D721Med (cell line): ENCODE measurements at regions not wholly inside any gene's neighbourhood (a gene's known extent, or its start where the extent isn't known, plus 50 kb on each side); places are given as distances from the start of the nearest gene placed in this dataset.
A peak's percentile ranks its signal among the peaks of the same experiment; 100 is the strongest.

Experiments used
- DNase-seq: peaks from one replicate; pipeline ENCODE4 v3.0.0; 2011; ENCODE audit warnings: low spot score; ENCODE audit not compliant: insufficient read length
- FAIRE-seq: peaks from 2 replicates; lab custom pipeline; 2011; peaks lifted over from hg19 to GRCh38; lab: Jason Lieb, UNC
- CTCF ChIP-seq: IDR thresholded peaks from 2 replicates; pipeline ENCODE4 v1.5.1; 2012; ENCODE audit warnings: mild to moderate bottlenecking, control low read depth; ENCODE audit not compliant: insufficient read depth; ENCODE audit errors: missing control alignments

DNA sequence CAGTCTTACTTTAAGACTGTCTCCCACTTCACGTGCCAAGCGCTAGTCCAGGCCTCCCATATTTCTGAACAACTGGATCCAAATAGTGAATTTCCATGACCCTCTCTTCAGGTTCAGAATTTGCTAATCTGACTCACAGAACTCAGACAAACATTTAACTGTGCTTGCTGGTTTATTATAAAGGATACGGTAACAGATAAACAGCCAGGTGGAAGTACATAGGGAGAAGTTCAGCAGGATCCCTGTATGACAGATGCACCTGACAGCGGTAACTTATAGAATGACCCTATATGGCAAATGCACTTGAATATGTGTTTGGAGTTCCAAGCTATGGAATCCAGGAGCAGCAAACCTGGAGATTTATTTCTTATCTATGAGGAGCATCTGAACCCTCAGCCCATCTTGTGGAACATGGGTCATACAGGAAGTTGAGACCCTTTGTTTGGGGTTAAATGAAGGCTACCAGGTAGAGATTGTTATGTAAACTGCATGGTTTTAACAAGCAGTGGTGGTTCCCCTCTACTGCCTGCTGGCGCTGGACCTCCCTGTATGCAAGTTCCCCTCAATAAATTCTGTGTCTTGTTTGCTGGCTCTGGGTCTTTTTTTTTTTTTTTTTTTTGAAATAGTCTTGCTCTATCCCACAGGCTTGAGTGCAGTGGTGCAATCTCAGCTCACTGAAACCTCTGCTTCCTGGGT lies 622.6 kb downstream of the KCNJ2 start:
- TF ChIP-seq CTCF: no peak
- DNase-seq (no peak), FAIRE-seq (no peak)

DNA sequence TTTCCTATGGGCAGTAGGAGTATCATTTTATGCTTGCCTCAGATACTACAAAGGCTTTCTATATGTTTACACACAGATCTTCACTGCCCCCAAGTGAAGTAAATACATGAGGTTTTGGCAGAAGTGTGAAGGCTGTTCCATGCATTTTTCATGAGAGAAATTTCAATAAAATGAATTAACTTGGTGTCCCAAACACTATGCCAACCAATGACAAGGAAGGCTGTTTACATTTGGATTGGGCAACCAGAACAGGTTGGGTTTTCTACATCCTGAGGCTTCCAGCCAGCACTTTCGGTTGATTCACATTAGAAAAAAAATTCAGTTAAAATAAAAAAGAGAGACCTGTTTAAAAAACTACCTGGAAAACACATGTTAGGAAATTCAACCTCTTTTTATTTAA lies 625.4 kb downstream of the KCNJ2 start:
- FAIRE-seq: no peak
- TF ChIP-seq CTCF: no peak

GRCh38 chr17:70795620-70796019 lies 626.3 kb downstream of the KCNJ2 start:
- no peak for TF ChIP-seq CTCF
- FAIRE-seq: no peak
- DNase-seq: no peak

More for the DNA sequence above, 625.4 kb downstream of the KCNJ2 start:
- DNase-seq: no peak

- no peak for FAIRE-seq
- no peak for DNase-seq
- no peak for TF ChIP-seq CTCF
These were observed 627.4 kb downstream of the KCNJ2 start for GRCh38 chr17:70796757-70797156.

DNA sequence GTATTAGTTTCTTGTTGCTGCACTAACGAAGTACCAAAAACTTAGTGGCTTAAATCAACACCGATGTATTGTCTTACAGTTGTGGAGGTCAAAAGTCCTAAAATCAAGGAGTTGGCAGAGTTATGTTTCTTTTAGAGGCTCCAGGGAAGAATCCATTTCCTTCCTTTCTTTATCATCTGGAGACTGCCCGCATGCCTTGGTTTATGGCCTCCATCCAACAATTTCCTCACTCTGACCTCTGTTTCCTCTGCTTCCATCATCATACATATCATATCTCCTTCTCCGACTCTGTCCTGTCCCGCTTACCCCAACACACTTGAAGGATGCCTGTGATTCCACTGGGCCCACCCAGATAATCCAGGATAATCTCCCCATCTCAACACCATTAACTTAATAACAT lies 627.8 kb downstream of the KCNJ2 start:
- TF ChIP-seq CTCF: no peak
- no peak for DNase-seq
- no peak for FAIRE-seq

DNA sequence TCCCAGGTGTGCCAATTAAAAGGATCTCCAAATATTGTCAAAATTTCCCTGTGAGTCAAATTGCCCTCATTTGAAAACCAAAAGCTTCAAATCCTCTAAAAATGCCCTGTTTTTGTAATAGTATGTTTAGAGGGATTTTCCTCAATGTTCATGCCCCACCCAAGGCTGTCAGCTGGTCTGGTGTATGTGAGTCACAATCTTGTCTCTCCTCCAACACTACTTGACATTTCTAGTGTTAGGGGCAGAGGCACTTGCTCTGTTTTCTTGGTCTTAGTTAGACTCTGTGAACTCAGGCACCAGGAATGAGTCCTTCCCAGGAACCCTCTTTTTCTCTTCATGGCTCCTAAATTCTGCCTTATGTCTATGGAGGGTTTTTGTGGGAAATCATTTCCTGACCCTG lies 634.8 kb downstream of the KCNJ2 start:
- FAIRE-seq (no peak), DNase-seq (no peak)
- TF ChIP-seq CTCF: no peak

DNA sequence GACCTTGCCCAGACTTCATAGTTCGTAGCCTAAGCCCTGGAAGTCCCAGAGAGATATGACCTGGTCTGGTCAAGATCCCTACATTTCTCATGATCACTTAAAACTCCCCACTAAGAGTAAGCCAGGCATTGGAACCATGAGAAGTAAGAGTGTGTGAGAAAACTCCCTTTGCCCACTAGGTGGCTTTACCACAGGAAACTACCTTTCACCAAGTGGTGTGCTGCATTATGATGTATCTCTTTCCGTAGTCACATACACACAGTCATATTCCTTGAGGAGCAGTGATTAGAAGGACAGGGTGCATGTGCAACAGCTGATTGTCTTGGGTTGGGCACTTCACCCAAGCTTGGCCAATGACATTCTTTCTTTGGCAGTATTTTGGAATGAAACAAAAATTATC lies 639.3 kb downstream of the KCNJ2 start:
- TF ChIP-seq CTCF: peak; percentile 34
- DNase-seq (no peak), FAIRE-seq (no peak)
